ENCODE measurements at regions not wholly inside any gene's neighbourhood (a gene's known extent, or its start where the extent isn't known, plus 50 kb on each side); places are given as distances from the start of the nearest gene placed in this dataset.

DNA sequence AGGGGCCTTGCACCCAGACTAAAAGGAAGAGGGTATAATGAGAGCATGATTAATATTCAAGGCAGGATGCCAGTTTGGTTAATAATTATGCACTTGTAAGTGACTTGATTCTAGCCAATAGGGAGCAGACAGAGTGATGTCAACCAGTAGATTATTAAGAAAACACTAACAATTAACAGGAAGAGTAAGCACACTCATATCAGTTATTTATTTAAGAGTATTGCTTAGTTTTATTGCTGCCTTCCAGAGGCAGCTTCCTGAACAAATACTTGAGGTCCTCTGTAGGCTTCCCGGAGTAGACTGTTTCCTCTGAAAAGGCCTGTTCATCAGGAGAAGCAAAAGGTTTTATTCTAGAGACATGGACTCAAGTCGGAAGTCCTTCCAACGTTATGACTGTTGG, 129.1 kb upstream of the AFF2 start:
- DNase-seq = no peak

DNA sequence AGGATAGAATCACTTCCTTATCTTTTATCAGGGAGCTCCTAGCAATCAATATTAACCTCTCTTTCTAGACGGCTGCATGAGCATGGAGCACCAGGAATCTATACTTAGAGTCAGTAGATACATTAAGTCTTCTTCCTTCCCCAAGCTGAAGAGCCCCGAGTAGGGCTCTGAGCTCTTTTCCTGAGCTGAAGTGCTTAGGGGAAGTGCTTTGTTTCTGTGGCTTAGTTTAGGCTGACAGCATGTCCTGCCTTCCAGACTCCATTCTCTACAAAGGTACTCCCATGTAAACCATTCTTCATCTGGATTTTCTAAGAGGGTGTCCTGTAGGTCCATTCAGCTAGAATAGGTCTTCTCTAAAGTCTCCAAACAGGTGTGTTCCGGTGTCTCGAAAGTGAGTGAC, 127.5 kb upstream of the AFF2 start:
- DNase-seq = no peak

GRCh38 chrX:148376342-148376741, 124.1 kb upstream of the AFF2 start:
- DNase-seq = no peak

- DNase-seq = no peak
Measured at GRCh38 chrX:148380107-148380506, 120.3 kb upstream of the AFF2 start.

DNA sequence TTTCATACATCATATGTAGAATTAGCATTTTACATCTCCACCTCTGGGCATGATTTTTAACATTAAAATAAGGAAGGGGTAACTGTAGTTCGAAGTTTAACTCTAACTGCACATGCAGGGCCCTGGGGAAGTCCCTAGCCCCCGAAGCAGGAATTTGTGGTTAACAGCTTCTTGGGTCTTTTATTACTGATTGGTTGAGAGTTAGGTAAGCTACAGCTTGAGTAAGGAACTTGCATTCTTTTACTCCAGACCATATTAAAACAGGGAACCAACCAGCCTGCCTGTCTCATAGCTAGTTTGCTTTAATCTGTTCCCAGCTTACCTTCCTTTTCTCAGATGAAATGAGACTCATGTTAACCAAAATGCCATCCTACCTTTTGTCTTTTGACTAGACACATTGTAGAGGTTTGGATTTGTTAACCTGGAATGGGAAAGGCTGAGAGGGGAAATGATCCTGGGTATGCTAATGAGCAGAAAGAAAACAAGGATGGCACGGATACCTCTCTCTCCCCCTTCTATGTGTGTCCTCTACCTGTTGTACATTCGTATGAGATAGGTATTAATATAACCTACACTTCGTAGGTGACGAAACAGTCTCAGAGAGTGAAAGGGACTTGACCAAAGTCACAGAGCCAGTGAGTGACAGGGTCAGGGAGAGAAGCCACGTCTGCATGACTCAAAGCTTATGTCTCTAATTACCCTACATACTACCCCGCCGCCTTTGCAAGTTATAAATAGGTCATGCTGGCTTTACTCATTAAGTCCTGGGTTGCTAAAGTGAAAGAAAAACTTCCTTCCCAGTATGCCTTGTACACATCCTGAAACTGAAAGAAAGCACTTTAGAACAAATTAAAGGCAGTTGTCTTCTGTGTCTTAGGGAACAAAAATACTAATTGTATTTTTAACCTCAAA, 119.5 kb upstream of the AFF2 start:
- no peak for DNase-seq

DNA sequence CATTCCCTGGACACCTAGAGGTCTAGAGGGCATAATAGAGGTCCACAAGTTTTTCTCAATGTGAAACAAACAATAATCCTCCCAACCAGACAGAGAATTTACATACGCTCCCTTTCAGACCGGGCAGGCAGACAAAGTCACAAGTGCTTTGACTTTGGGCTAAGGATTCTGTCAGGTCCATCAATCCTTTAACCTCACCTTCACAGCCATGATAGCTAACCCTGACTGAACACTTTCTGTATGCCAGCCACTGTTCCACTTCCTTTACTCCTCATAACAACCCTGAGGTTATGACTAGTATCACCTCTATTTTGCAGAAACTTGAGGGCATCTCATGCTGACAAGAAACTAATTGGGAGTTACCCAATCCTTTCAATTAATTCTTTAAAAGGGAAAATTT, 118.8 kb upstream of the AFF2 start:
- no peak for DNase-seq

GRCh38 chrX:148382983-148383382, 117.4 kb upstream of the AFF2 start:
- no peak for DNase-seq

DNA sequence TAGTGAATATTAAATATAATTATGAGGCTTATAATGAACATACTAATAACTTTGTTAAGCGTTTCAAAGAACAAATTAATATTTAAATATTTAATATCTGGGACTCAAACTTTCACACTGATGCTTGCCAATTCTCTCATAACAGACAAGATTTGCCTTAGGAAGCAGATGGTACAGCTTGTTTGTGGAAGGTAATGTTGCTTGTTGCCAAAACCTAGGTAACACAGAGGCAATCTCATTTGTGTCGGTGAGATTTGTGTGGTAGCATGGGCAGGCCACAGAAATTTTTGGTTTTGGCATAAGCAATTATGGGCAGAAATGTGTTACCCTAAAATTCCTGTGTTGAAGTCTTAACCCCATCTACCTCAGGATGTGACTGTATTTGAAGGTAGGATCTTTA, 114.9 kb upstream of the AFF2 start:
- DNase-seq = no peak

- no peak for DNase-seq
Measured at GRCh38 chrX:148389629-148390028, 110.8 kb upstream of the AFF2 start.

- no peak for DNase-seq
Measured at GRCh38 chrX:148412006-148412405, 88.4 kb upstream of the AFF2 start.

DNA sequence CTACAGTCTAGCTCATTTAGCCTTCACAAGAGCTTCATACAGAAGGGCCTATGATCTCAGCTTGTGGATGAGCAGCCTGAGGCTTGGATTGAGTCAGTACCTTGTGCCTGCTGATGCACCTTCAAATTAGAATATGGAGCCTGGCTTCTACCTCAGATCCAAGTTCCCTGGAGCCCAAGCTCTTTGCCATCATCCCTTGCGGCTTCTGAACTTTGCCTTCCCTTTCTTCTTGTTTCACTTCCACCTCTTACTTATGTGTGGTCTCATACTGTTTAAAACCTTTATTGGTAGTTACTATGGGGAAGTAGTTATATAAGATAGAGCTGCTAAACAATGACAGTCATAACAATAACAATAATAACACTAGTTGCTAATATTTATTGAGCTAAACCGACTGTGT, 84.3 kb upstream of the AFF2 start:
- no peak for DNase-seq

GRCh38 chrX:148416931-148417330, 83.5 kb upstream of the AFF2 start:
- DNase-seq = no peak

DNA sequence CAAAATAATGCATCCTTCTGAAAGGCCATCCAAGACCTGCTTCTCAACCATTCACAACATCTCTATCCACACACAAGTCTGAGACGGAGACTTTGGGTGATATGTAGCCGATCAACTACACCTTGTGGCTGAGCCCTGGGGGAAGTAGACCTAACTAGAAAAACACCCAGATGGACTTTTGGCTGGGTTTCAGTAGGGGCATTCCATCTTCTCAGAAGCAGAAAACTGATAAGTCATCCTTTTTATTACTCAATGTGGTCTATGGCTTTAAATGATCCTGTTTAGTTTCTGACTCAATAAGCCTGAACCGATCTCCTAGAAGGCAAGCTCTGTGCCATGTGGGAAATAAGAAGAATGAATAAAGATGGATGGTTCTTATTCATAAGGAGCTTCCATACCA, 82.5 kb upstream of the AFF2 start:
- peak; percentile 12 for DNase-seq

DNA sequence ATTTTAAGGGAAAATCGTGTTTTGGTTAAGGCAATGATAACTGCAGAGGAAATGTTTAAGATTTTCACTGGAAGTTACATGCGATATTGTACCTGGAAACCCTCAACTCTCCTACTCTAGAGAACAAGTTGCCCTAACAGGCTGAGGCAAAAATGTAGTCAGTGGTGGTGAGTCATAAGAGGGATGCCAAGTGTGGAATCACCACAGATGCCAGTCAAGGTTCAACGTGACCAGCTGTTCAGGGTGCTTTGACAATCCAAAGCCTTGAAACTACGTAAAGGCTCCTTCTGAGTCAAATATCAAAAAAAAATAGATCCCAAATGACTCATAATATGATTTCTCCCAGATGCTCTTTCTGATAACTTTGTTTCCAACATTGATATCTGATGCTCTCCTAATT, 77.9 kb upstream of the AFF2 start:
- DNase-seq = no peak

DNA sequence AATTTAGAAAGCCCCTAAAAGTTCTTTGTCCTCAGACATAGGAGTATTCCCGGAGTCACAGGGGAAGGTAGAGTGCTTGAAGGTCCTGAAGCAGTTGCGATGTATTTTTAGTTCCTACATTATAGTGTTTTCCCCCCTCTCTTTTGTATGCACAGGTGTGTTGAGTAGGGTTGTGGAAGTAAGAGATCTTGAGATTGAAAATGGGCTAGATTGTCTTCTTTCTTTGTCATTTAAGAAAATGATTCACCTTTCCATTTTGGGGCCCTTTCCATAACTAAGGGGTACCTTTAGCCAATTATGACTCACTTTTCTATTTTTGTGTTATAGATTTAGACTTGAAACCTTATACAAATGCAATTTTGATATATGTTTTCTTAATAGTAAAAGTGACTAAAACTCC, 75.8 kb upstream of the AFF2 start:
- no peak for DNase-seq

- DNase-seq = no peak
Measured at GRCh38 chrX:148426467-148426866, 74.0 kb upstream of the AFF2 start.

DNA sequence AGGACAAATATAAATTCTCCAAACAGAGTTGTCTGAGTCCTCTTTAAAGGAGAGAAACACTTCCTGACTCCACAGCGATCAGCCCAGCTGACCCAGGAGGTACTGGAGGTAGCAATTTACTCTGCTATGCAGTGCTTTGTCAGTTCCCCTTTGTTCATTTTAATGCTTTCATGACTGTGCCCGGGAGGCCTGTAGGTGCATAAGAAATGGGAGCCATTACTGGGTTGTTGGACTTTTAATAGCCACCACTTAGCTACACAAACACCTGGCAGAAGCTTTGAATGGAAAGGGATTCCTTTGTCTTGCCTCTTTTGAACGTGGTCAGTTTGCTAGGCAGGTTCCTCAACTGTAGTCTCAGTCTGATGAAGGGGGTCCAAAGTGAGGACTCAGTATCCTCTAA, 59.0 kb upstream of the AFF2 start:
- DNase-seq = no peak

DNA sequence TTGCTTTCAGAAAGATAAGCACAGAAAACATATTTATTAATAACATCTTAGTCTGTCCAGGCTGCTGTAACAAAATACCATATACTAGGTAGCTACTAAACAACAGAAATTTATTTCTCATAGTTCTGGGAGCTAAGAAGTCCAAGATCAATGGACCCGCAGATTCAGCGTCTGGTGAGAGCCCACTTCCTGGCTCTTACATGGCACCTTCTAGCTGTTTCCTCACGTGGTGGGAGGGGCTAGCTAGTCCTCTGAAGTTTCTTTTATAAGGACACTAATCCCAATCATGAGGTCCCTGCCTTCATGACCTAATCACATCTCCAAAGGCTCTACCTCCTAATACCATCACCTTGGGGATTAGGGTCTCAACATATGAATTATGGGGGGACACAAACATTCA, 57.2 kb upstream of the AFF2 start:
- no peak for DNase-seq

GRCh38 chrX:148448686-148449085, 51.7 kb upstream of the AFF2 start:
- DNase-seq = no peak

Measured in T1000 (cell line).